ENCODE measurements at regions not wholly inside any gene's neighbourhood (a gene's known extent, or its start where the extent isn't known, plus 50 kb on each side); places are given as distances from the start of the nearest gene placed in this dataset.

DNA sequence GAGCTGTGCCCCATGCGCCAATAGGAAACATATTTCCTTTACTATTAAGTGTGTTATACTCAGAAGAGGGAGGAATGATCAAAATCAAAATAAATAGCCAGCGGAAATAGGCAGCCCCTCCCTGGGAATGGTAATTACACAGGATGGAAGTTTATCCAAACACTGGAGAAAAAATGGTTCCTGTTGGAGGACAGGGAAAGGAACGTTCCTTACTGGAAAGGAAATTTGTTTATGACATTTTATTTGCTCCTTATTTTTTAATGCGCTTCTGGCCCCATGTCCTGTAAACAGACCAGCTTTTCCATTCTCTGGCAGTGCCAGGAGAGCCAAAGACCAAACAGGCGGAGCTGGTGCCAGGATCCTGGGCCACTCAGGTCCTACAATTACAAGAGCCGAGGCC is 273.7 kb downstream of the SOX9 start:
- no peak for DNase-seq

DNA sequence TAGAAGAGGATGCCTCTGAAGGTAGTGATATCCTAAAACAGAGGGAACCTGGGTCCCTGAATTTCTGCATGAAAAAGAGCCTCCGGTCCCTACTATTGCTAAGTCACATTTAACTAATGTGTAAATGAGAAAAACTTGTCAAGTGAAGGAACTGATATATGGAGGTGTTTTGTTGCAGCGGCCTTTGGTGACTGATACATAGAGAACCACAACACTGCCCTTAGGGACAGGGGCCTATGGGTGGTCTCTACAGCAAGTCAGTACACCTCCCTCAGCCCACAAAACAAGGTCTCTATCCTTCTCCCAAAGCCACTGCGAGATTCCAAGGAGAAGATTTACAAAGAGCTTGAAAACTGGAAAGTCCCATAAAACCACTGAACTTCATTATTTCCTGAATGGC is 275.3 kb downstream of the SOX9 start:
- DNase-seq, result no peak

DNA sequence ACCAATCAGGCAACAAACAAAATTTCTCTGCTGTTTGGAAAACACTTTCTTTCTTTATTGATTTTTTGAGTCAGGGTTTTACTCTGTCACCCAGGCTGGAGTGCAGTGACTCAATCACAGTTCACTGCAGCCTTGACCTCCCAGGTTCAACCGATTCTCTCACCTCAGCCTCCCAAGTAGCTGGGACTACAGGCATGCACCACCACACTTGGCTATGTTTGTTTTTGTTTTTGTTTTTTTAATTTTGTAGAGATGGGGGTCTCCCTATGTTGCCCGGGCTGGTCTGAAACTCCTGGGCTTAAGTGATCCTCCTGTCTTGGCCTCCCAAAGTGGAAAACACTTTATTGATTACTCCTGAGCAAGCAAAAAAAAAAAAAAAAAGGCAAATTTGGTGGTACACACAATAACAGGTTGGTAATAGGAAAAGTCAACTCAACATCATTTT is 276.4 kb downstream of the SOX9 start:
- no peak for DNase-seq

DNA sequence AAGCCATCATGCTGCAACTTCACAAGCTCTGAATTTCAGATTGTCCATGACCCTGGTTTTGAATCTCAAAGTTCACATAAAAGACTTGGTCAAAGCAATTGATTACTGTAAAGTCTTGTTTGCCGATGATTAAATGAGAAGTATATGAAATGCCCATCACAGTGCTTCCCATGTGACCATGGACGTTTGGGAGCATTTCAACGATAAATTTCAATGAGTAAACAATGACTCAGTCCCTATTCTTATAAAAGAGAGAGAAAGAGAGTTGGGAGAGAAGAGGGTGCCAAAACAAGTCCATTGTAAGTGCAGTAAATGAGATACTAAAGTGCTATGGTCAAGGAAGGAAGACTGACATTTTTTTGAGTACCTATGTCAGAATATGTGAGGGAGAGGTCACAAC is 276.9 kb downstream of the SOX9 start:
- no peak for DNase-seq

DNA sequence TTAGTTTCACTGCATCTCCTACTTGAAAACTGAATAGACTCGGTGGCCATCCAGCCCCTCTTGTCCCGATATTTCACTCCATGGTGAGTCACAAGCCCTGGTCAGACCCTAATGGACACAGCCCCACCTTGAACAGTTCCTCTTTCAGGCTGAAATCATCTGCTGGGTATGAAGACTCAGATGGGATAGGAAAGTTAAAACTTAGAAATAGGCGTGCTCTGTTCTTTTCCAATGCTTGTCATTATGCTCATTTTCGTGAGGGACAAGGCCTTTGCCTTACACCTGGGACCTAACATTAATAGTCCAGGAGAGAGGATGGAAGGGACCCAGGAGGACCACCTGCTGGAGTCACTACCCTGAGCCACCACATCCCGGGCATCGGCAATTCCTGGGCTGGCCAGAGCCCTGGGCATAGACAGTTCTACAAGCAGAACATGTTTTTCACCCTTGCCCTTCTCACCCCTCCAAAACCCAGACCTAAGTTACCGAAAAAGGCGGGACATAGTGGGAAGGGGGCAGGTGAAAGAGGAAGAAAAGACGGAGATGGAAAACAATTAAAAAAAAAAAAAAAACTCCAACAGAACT is 278.3 kb downstream of the SOX9 start:
- DNase-seq, result no peak

DNA sequence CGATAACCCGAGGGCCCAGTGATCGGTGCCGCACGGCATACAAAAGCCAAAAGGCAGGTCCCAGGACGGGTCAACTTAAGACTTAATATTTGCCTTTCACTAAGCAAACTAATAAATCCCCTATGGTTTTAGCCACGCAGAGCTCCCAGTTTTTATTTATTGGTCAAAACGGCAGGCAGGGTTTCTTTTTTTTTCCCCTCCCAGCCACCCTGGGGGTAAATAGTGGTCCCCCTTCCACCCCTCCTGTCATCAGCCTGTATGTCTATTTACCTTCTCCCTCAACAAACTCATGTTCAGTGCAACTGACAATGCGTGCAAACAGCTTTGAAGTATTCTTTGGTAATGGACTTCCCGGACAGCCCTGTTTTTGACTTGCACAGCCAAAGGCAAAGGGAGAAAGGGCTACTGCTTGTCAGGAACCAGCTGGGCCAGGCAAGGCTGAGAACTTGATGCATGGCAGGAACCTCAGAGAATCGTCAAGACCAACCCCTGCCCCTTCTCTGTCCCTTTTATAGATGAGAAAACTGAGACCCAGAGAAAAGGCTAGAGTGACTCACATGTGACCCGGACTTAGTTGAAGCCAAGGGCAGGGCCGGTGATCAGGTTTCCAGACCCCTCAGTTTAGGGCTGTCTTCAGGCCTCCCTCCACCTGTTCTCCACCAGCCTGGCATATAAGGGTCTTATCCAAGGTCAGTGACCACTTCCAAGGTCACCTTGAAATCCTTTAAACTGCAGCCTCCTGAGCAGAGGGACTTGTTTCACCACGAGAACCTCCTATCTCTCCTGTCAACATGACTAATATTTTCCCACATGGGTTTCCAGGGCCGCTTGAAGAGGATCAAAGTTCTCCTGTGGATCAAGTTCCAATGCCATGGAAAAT is 279.0 kb downstream of the SOX9 start:
- no peak for DNase-seq

DNA sequence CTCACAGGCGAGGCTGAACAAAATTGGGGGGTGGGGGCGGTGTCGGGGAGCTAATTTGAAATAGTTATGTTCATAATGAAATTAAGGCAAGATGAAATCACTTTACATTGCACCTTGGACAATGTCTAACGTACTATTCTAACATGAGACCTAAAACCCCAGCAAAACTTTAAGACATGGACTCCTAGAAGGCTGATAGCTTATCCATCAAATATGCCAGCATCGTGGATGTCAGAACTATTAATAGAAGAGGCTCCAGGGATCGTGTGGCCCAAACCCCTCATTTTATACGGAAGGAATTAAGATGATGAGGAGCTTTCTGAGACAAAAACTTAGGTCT is 279.6 kb downstream of the SOX9 start:
- no peak for DNase-seq

DNA sequence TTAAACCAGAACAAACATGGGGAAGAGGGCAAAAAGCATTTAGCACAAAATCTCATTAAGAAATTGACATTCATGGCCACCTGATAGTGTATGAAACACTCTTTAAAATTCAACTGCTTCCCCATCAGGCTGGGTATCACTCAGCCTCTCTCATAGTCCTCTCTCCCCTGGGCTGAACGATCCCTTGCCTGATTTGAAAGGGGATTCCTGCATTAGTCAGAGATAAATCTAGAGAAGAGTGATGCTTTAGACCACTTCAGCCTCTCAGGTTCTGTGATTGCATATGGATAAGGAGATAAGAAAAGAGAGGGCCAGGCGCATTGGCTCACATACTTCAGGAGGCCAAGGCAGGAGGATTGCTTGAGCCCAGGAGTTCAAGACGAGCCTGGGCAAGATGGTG is 280.0 kb downstream of the SOX9 start:
- DNase-seq, result no peak

DNA sequence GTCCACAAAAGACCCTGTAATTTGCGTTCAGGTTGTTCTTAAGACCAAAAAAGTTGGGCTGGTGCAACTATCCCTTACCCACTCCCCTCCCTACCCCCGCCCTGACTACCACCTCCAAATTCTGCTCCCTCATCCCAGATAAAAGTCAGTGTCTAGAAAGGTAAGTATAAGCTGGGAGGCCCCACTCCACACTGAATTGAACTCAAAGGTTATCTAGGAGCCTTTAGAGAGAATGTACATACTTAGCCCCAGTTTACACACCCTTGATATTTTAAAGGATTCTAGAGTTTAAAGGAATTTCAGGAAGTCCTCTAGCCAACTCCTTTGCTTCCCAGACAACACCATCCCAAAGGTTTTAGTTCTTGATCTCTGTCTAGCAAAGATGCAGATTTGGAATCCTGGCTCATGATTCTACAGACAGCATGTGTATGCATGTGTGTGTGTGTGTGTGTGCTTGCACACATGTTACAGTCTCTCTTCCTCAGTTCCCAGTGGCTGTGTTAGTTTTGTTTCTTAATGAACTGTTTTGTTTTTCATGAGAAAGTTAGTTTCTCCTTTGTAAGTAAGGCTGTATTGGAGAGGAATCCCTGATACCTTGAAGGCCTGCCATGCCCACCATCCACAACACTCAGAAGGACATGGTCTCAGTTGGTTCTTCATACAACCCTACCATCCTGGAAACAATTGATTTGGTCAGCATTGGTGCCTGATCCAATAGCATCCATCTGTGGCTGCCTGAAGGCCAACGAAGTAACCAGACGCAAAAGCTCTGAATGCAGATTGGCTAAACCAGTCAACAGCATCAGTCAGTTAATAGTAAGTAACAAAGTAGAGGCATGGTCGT is 281.3 kb downstream of the SOX9 start:
- no peak for DNase-seq

DNA sequence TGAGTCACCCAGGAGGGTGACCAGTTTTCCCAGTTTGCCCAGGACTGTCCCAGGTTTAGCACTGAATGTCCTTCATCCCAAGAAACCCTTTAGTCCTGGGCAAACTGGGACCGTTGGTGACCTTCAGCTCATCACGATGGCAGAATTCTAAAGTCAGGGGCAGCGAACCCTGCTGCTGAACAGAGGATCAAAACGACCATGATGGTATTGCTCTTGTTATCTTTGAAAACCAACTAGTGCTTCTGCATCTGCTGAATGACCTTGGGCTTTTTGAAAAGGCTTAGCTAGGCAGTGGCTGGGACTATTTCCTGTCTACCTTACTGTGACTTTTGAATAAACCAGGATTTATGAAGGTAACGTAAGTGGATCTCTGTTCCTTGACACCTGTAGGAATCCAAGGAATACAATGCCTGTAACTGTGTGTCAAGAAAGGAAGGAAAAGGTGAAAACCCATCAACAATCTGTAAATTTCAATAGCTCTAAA is 281.9 kb downstream of the SOX9 start:
- DNase-seq, result no peak

DNA sequence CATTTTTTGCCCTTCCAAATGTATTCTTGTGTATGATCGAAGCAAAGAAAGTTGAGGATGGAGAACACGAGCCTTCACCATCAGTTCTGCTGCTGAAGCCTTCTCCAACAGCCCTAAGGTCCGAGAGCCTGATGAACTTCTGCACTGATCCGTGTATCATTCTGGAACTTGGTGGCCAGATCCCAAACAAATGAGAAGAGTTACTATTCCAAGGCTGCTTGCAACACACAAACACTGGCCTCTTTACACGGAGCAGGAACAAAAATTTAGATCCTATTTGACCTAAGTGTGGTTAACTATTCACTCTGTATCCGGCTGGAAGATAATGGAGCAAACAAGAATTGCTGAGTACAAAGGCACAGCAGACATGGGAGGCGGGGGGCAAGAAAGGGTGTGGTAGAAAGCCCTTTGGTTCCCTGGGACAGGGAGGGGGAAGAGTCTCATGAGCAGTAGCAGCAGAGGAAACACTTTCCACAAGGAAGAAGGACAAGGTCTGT is 282.9 kb downstream of the SOX9 start:
- DNase-seq, result no peak

DNA sequence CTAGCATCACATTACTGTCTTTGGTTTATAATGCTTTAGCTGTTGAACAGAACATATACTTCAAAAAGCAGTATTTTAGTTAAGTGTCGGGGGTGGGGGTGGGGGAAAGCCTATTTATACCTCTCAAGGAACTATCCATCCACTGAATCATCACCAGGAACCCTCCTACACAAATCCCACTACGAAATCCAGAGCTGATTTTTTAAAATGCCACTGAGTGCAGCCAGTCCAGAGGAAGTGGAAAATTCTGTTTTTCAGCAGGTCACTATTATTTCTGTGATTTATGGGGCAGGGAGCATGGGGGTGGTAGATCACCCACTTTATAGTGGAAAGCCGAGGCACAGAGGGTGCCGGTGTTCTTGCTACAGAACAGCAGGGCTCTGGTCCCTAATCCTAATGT is 284.1 kb downstream of the SOX9 start:
- DNase-seq, result no peak

DNA sequence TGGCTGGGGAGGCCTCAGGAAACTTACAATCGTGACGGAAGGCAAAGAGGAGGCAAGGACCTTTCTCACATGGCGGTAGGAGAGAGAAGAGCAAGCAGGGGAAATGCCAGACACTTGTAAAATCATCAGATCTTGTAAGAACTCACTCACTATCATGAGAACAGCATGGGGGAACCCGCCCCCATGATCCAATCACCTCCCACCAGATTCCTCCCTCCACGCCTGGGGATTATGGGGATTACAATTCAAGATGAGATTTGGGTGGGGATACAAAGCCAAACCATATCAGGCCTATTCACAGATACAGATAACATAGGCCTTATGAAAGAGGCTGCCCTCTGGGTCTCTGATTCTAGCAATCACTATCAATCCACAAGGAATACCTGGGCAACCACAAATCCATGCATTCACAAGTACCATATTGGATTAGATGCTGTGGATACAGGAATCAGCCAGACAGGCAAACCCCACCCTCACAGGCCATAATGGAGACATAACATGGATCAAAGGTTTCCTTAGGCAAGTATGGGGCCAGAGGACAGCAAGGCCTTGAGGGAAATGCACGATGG is 284.9 kb downstream of the SOX9 start:
- no peak for DNase-seq

DNA sequence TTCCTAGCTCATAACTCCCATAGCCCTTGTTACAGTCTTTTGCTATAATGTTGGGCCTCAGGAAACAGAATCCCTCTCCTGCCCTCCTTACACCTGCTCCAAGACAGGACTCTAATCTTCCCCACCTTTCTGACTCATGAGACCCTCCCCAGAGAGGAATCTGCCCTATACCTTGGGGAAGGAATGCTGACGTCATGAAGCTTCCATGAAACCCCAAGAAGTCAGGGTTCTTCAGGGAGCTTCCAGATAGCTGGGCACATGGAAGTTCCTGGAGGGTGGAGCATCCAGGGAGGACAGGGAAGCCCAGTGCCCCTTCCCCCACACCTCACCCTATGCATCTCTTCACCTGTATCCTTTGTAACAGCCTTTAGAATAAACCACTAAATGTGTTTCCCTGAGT is 285.7 kb downstream of the SOX9 start:
- DNase-seq, result no peak

DNA sequence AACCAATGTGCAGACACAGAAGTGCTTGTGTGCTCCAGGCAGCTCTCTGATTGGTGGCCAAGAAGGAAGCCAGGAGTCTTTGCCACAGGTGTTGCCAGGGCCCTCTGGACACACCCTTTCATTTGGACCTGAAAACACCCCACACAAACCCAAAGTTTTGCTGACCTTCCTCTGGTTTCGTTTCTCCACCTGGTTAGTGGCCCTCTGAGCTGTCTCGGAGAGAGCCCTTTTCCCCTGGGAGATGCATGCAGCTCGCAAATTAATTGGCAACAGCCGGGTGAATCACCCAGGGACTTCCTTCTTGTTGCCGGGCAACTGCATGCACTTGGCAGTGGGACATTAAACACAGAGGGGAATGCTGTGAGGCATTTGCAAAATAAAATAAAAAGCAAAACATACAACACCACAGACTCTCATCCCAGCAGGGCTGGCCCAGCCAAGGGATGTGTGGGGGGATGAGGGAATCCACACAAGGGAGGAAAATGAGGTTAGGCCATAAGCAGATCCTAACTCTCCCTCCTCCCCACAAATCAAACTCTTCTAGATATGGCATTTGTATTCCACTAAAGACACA is 286.6 kb downstream of the SOX9 start:
- DNase-seq, result no peak

DNA sequence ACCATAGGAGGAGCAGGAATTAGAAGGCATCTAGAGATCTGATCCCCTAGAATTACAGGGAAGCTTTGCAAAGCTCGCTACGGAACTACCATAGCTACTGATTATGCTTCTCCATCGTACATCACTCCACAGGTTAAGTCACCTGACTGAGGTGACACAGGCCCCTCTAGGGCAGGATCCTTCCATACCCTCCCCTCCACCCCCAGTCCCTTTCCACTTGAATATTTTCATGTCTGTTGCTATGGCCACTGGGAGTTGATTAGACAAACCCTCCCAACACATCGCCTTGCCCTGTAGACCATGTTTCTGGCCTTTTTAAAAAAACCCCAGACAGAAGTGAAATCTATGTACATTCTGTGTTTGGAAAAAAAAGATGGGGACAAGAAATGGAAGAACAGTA is 287.1 kb downstream of the SOX9 start:
- no peak for DNase-seq

DNA sequence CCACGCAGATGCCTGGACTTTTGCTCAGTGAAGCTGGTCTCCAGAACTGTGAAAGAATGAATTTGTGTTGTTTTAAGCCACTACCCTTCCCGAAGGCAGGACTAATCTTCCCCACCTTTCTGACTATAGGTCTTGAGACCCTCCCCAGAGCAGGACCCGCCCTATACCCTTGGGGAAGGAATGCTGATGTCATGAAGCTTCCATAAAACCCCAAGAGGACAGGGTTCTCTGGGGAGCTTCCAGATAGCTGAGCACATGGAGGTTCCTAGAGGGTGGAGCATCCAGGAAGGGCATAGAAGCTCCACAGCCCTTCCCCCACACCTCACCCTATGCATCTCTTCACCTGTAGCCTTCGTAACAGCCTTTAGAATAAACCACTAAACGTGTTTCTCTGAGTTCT is 287.8 kb downstream of the SOX9 start:
- no peak for DNase-seq

DNA sequence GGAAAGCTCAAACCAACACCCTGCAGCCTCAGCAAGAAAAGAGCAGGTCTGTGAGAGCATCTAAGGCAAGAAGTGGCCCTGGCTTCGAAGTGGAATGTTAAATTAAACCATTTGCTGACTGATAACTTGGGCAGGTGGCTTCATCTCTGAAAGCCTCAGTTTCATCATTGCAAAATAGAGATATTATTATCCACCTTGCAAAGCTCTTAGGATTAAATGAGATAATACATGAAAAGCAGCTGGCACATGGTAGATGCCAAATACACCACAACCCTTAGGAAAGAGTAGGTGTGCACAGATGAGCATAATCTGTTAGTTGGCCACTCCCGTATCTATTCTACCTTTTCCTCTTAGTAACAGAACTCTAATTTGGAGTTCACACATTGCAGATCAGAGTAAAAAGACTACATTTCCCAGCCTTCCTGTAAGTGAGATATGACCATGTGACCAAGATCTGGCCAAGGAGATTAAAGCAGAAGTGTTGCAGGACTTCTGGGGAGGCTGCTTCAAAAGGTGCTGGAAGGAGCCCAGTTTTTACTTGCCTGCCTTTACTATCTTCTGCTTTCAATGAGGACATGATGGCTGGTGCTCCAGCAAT is 288.7 kb downstream of the SOX9 start:
- DNase-seq, result no peak

DNA sequence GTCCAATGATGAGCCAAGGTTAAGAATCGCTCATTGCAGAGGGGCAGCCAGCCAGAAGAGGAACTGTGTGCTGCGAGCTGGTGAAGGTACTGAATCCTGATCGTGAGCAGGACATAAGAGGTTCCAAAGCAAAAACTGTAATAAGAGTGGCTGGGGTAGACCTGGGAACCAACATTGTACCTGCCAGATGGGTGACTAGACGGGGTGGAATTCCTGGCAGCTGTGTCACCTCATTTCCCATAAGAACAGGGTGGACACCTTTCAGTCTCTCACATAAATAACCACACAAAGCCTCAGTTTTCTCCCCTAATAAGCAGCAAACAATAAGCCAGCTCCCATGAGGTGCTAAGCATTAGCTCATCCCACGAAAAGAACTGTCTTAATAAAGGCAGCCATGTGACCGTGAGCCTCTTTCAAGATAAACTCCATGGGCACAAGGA is 290.3 kb downstream of the SOX9 start:
- DNase-seq, result no peak

DNA sequence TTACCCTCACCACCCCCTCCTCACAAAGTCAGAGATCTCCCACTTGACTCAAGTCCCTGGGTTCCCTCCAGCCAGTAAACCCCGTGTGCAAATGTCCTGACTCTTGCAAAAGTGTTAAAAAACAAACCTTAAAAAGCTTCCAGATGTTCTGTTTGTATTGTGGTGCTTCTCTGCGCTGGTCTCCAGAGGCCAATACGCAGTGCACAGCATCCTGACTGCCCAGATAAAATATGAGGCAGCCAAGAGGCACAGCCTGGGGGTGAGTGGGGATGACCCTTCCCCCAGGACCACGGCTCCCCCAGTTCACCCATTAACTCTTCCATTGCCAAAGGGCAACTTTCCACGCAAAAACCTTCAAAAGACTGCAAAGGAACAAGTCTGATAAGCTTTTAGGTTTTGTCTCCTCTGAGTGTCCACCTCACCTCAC is 291.8 kb downstream of the SOX9 start:
- no peak for DNase-seq

DNA sequence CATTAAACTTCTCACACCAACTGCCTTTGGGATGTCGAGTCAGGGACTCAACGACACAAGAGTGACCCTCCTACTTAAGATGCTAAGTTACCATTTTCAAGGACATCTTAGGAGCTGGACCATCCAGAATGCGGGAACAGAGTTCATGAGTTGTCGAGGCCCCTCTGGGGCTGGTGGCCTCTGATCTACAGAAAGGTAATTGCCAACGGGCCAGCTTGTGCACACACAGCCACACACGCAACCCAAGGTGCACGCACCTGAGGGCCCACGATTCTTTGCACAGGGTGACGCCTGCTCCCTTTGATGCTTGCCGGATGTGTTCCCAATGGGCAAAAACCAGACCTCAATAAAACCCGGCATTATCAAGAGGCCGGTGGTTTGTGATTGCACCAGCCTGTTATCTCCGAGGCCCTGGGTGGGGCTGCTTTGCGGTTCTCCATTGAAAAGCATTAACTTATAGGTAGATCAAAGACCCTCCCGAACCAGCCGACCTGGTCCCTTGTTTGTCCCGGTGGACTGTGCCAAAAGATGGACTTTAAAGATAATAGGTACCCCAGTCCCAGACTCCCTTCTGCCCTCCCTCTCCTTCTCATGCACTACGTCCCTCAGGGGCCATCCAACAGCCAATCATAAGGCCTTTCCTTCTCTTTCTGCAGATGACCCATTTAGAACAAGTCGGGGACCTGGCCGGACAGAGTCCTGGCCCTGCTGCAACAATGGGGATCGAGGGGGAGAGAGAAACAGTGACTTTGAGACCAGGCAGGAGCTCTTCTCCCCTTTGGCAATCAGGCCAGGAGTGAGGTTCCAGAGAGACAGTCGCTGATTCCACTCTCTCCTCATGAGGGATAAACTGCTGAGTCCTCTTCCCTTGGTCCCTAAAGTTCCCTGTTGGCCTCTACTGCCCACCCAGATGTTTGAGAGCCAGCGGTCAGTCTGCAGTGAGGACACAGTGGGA is 292.5 kb downstream of the SOX9 start:
- DNase-seq, result no peak

Measured in hindlimb muscle (tissue), 1 donor.